ENCODE measurements at regions not wholly inside any gene's neighbourhood (a gene's known extent, or its start where the extent isn't known, plus 50 kb on each side); places are given as distances from the start of the nearest gene placed in this dataset.
"Not testable (repeated sequence)": the region's sequence is repeated elsewhere in the genome, so short reads cannot be mapped to it uniquely, and the experiment has no call there.

DNA sequence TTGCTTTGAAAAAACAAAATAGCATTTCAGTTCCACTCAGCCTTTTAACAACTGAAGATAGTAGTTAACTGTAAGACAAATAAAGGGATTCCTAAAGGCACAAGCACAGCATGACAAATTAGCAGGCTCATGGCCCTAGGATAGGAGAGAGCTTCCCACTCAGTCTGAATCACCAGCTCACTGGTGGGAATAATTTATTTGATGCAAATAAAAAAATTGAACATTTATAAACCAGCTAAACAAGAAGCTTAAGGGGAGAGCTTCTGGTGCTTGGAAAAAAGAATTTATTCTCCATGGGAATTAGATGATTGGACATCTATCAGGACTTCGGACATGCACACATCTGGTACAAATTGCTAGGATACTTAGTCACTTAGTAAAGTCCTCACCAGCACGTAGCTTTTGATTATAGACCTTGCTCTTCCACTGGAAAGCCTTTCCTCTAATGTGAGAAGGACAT, 294.1 kb upstream of the TNC start:
- DNase-seq: no peak

GRCh38 chr9:115412656-115413055, 294.7 kb upstream of the TNC start:
- no peak for DNase-seq

- DNase-seq: no peak
Observed at GRCh38 chr9:115413304-115413703, 295.3 kb upstream of the TNC start.

DNA sequence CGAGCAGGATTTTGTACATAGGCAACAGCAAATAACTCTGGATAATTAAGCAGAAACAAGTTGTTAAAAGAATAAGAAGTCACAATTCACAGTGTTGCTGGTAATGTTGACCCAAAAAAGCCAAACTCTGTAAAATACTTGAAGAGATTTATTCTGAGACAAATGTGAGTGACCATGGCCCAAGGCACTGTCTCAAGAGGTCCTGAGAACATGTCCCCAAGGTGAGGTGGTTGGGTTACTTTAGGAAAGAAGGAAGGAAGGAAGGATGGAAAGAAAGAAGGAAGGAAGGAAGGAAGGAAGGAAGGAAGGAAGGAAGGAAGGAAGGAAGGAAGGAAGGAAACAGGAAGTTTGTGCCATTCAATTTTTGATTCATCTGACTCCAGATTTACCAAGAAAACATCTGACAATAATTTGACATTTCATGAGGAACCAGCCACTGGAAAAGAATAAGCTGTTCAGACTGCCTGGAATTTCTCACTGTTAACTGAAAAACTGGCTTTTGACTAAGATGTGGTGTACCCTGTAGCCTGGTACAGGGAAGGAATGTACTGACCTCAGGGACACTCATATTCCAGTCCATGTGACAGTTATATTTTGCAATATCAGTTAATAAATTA, 295.9 kb upstream of the TNC start:
- no peak for DNase-seq

DNA sequence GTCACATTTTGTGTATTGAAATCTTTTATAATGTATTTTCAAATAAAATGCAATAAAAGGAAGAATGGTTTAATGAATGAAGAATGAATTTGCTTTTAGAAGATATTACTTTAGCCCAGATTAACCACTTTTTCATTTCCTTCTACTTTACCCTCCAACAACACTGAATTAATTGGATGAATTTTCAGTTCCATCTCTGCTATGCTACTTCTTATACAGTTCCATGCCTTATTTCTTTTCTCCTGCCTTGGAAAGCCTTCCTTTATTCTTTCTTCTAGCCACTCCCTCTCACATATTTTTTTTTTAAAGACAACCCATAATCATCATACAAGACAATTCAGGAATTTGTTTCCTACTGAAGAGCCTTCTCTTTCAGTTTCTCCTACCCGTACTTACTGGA, 296.6 kb upstream of the TNC start:
- DNase-seq: no peak

GRCh38 chr9:115415450-115415849, 297.5 kb upstream of the TNC start:
- DNase-seq: no peak

- no peak for DNase-seq
Observed at GRCh38 chr9:115416299-115416698, 298.3 kb upstream of the TNC start.

DNA sequence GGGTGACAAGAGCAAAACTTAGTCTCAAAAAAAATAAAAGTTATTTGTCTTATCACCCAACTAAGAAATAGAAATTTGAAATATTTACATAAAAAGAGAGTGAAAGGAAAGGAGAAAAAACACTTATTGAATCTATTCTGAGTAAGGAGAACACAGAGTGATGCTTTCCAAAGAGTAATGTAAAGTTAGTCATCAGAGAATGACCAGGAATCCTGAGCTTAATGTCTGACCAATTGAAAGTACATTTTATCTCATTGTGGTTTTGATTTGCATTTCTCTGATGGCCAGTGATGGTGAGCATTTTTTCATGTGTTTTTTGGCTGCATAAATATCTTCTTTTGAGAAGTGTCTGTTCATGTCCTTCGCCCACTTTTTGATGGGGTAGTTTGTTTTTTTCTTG, 300.2 kb upstream of the TNC start:
- not testable (repeated sequence) for DNase-seq

DNA sequence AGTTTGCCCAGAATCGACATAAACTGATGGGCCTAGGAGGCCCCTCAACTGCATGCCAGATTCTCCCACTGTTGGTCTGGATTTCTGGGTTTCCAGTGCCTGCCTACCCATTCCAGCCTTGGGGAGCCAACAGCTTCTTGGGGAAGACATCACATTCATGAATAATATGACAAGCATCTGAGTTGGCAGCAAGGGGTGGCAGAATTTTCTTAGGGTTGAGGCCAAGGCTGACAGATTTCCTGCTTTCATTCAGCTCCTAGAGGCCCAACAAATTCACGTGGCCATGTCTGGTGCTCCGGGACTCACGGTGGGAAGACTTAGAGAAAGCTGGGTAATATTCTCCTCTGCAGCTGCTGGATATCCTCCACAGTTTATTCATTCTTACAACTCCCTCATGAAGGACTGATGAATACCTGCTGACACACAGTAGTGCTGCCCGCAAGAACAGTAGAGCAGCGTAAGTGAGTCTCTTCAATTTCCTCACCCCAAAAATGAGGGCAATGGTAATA, 305.0 kb upstream of the TNC start:
- DNase-seq: no peak

DNA sequence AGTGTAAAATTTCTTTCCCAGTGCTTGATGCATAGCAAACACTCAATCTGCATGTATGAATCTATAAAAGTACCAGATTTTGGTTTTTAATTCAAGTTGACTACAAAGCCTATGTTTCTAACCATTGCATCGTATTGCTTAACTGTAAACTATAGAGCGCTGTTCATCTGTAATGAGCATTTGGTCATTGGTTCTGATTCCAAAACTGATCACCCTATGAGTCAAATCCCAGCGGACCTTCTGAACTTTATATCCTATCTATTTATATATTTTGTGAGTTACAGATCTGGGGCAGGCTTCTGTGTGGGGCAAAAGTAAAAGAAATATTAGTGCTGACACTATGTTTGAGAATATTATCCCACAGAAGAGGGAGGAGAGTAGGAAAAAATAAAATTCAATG, 305.7 kb upstream of the TNC start:
- no peak for DNase-seq

DNA sequence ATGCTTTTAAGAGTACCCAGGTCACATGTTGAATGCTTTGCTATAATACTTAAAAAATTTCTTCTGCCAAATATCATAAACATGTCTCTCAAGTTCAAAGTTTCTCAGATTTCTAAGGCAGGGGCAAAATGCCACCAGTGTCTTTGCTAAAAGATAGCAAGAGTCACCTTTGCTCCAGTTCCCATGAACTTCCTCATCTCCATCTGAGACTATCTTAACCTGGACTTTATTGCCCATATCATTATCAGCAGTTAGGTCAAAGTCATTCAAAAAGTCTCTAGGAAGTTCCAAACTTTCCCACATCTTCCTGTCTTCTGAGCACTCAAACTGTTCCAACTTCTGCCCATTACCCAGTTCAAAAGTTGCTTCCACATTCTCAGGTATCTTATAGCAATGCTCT, 307.6 kb upstream of the TNC start:
- DNase-seq: no peak

GRCh38 chr9:115437418-115437817, 319.5 kb upstream of the TNC start:
- DNase-seq: no peak

DNA sequence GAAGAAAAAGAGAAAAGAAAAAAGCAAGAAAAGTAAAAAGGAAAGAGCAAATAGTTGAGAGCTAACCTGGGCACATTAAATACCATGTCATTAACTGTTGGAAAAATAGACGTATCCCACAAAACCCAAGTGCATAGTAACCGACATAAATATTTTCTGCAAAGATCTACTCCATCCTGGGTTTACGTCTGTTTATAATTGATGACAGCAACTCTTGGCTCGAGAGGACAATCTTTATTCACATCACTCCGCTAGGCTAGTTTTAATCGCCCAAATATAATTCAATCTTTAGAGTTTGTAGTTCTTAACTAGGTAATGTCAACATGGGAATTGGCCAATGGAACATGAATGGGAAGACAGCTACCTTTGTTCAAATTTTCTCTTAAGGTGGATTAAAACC, 321.7 kb upstream of the TNC start:
- DNase-seq: no peak

GRCh38 chr9:115442054-115442453, 324.1 kb upstream of the TNC start:
- DNase-seq: no peak

- no peak for DNase-seq
Observed at GRCh38 chr9:115443890-115444289, 325.9 kb upstream of the TNC start.

DNA sequence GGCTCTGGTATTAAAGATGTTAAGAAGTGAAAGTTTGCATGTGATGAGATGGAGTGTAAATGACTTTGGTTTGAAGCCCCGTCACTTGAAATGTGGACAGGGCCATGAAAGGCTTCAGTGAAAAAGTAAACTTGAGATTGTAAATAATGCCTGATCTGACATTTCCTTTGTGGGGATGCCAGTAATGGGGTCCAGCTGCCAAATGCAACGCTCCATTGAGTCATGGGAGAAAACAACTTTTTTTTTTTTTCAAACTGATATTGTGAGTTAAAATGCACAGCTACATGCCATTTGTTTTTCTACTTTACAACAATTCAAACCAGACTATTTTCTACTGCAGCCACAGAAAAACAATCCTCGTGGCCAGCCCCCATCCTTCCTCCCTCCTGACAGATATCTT, 327.0 kb upstream of the TNC start:
- no peak for DNase-seq

DNA sequence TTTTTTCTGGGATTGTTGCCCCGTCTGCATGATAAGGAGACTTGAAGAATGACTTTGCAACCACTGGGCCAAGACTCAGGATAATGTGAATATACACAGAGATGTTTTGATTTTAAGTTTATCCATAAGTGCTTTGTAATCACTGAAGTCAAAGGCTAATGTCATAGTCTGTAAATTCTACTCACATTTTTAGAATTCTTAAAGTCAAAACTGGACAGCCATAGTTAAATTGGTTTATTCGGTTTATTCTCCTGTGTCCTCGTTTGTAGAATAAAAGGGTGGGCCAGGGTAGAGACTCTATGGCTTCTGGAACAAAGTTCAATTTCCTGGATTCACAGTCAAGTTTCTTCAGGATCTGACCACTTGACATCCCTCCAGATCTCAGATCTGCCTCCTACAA, 327.7 kb upstream of the TNC start:
- DNase-seq: no peak

- no peak for DNase-seq
Observed at GRCh38 chr9:115456515-115456914, 338.6 kb upstream of the TNC start.

DNA sequence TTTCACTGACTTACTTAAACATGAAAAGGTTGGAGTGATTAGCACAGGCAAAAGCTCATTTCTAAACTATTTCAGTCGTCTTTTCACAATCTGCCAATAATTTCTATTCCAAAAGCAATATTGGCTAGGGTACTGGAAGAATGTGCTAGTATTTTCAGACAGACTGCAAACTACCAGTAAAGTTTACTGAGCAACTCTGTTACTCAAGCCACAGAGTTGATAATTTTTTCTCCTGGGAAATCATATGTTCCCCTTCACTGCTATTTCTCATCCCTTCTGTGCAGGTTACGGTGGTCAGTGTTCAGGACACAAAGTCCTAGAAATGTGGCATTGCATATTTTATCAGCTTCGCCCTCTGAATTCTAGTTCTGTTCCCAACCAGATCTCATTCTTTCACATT, 343.3 kb upstream of the TNC start:
- DNase-seq: no peak

- DNase-seq: no peak
Observed at GRCh38 chr9:115462623-115463022, 344.7 kb upstream of the TNC start.

GRCh38 chr9:115466756-115467155, 348.8 kb upstream of the TNC start:
- no peak for DNase-seq

GRCh38 chr9:115469841-115470240, 351.9 kb upstream of the TNC start:
- no peak for DNase-seq

DNA sequence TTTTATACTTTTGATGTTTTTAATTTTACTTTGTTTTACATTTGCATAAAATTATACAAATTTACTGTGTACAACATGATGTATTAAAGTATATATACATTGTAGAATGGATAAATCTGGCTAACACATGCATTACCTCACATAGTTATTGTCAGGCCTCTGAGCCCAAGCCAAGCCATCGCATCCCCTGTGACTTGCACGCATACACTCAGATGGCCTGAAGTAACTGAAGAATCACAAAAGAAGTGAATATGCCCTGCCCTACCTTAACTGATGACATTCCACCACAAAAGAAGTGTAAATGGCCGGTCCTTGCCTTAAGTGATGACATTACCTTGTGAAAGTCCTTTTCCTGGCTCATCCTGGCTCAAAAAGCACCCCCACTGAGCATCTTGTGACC, 355.1 kb upstream of the TNC start:
- not testable (repeated sequence) for DNase-seq

- DNase-seq: no peak
Observed at GRCh38 chr9:115481769-115482168, 363.8 kb upstream of the TNC start.

DNA sequence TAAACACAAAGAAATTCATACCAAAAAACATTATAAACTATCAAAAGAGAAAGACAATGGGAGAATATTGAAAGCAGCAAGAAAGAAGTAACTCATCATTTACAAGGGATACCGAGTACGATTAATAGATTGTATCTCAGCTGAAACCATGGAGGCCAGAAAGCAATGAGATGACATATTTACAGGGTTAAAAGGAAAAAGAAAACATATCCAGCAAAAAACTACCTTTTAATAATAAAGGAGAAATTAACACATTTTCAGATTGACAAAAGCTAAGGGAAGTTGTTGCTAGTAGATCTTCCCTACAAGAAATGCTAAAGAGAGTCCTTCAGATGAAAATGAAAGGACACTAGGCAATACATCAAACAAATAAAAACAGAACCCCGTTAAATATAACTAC, 364.8 kb upstream of the TNC start:
- DNase-seq: no peak

GRCh38 chr9:115492869-115493268, 374.9 kb upstream of the TNC start:
- DNase-seq: no peak

Measured in hematopoietic multipotent progenitor cell treated with erythropoietin and hydrocortisone succinate and interleukin-3 and kit ligand, for 4 days (in vitro differentiated cells).